Panc1 (cell line): ENCODE measurements at regions not wholly inside any gene's neighbourhood (a gene's known extent, or its start where the extent isn't known, plus 50 kb on each side); places are given as distances from the start of the nearest gene placed in this dataset.
"Not testable (repeated sequence)": the region's sequence is repeated elsewhere in the genome, so short reads cannot be mapped to it uniquely, and the experiment has no call there.

ENCODE experiments used
- CTCF ChIP-seq: fragments of 450-650 bp; IDR thresholded peaks from 2 replicates; pipeline ENCODE4 v1.5.1; 2017; ENCODE audit warnings: mild to moderate bottlenecking
- POLR2AphosphoS5 ChIP-seq: IDR thresholded peaks from 2 replicates; pipeline ENCODE4 v1.6.1; 2012; ENCODE audit warnings: mild to moderate bottlenecking, low read depth, low read length, moderate library complexity

GRCh38 chr10:45056806-45057205 lies 56.1 kb downstream of the ZNF22 start:
- not testable (repeated sequence) for TF ChIP-seq POLR2AphosphoS5, CTCF
